Adipocyte (in vitro differentiated cells): ENCODE measurements at regions not wholly inside any gene's neighbourhood (a gene's known extent, or its start where the extent isn't known, plus 50 kb on each side); places are given as distances from the start of the nearest gene placed in this dataset.
"Not testable (repeated sequence)": the region's sequence is repeated elsewhere in the genome, so short reads cannot be mapped to it uniquely, and the experiment has no call there.

Experiments used
- DNase-seq: peaks from one replicate; pipeline ENCODE4 v3.0.0-alpha.2; 2015; ENCODE audit warnings: low read depth
- H3K27me3 ChIP-seq: replicated peaks from 2 replicates; pipeline ENCODE4 v1.7.0; 2013; ENCODE audit warnings: mild to moderate bottlenecking, low read length, moderate library complexity; ENCODE audit not compliant: control insufficient read depth, insufficient read depth
- H3K36me3 ChIP-seq: 2 replicates; pipeline ENCODE4 v1.7.0; 2013; ENCODE audit warnings: low read length, mild to moderate bottlenecking, moderate library complexity; ENCODE audit not compliant: control insufficient read depth, insufficient read depth, severe bottlenecking
- H3K4me1 ChIP-seq: 2 replicates; pipeline ENCODE4 v1.7.0; 2013; ENCODE audit warnings: mild to moderate bottlenecking, low read length, moderate library complexity; ENCODE audit not compliant: control insufficient read depth, insufficient read depth
- H3K4me3 ChIP-seq: 2 replicates; pipeline ENCODE4 v1.7.0; 2013; ENCODE audit warnings: mild to moderate bottlenecking, low read length, moderate library complexity
- H3K9ac ChIP-seq: 2 replicates; pipeline ENCODE4 v1.7.0; 2013; ENCODE audit warnings: mild to moderate bottlenecking, low read length, moderate library complexity
- H3K9me3 ChIP-seq: 2 replicates; pipeline ENCODE4 v1.7.0; 2013; ENCODE audit warnings: mild to moderate bottlenecking, low read length, moderate library complexity; ENCODE audit not compliant: control insufficient read depth

DNA sequence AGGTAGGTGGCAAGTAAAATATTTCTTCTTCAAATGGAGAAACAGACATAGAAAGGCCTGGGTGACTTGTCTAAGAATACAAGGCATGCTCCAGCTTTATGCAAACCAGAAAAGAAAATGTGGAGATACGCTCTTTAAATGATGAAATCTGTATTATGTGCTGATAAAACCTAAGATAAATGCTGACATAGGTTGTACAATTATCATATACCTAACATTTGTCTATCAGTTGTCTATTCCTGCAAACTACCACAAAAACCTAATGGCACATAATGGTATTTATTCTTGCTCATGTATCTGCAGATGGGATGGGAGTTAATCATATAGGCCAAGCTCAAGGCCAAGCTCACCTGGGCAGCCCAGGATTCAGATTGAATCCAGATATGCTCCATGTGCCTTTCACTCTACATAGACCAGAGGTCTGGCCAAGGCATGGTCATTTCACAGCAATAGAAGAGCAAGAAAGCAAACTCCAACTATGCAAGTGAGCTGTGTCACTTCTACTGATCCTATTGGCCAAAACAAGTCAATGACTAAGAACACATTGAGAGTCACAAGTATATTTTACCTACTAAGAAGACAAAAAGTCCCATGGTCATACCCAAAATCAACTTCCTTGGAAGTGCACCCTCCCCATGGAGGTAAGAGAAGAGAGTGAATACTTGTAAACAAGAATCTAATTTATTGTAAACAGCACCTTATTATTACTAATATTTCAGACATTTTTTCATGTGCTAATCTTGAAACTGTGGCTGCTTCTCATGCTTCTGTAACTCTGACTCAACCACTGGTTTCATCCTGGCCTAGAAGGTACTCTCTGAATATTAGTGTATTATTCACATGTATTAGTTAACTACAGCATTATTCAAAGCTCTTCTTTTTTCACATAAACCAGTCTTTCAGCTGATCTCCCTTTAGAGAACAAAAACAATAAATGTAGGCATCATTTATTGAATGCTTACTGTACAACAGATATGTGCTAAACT lies 270.7 kb upstream of the SOX9 start:
- DNase-seq, result no peak
- H3K9ac ChIP-seq, result no peak overlapping the region
- no peaks in the 10 kb centered on the region for H3K36me3 ChIP-seq
- no peaks in the 10 kb centered on the region for H3K27me3 ChIP-seq
- no peaks in the 10 kb centered on the region for H3K9me3 ChIP-seq
- H3K4me3 ChIP-seq, result no peak overlapping the region
- peaks cover 3% of the 10 kb centered on the region for H3K4me1 ChIP-seq

DNA sequence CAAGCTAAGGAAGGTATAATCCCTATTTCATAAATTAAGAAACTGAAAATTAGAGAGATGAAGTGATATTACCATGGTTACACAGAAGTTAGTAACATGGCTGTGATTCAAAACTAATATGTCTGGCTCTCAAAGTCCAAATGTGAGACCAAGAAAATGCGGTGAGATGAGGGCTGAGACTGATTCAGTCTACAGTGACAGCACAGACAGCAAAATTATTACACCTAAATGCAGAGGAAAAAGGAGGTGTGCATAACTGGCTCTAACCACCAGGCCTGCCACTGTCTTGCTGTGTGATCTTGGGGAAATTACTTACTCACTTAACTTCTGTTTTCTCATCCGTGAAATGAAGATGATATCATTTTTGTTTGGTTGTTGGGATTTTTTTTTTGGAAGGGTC lies 270.0 kb upstream of the SOX9 start:
- H3K4me3 ChIP-seq, result no peak overlapping the region
- no peak for DNase-seq

DNA sequence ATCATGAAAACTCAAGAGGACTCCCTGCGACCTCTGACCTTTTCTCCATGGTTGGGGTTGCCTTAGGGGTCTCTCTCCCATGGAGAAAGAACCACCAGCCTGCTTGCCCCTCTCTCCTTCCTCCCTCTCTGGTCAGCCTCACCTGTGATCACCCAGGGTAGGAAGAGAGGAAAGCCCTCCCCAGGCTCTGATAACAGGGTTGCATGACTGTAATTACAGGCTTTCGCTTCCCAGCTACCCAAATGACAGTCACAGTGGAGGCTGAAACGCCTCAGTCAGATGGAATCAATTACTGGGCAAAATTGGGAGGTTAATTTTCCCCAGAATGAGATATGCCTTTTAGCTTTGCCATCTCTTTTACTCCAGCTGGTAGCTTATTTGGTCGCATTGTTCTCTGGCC lies 265.8 kb upstream of the SOX9 start:
- Histone ChIP-seq H3K9ac (no peak overlapping the region), H3K36me3 (no peaks in the 10 kb centered on the region), H3K27me3 (no peaks in the 10 kb centered on the region), H3K4me1 (no peaks in the 10 kb centered on the region), H3K9me3 (no peaks in the 10 kb centered on the region), H3K4me3 (no peak overlapping the region)
- no peak for DNase-seq

More for the DNA sequence above, 270.0 kb upstream of the SOX9 start:
- H3K9ac ChIP-seq, result no peak overlapping the region
- no peaks in the 10 kb centered on the region for H3K4me1 ChIP-seq
- H3K36me3 ChIP-seq, result no peaks in the 10 kb centered on the region
- H3K9me3 ChIP-seq, result no peaks in the 10 kb centered on the region
- no peaks in the 10 kb centered on the region for H3K27me3 ChIP-seq

DNA sequence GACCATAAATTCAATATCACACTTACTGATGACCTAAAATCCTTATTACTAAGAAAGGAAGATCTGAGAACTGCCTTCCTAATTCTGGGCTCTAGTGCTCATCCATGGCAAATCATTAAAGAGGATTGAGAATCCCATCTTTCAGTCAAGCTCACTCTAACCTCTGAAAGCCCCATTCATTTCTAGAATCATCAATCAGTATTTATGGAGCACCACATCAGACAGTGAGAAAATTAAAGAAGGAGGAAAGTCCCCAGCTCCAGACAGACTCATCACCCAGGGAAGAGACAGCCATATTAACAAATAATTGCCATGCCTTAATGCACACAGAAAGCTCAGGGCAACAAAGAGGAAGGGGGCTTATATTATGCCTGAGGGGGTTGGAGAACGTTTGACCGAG lies 256.1 kb upstream of the SOX9 start:
- no peaks in the 10 kb centered on the region for H3K36me3 ChIP-seq
- no peak overlapping the region for H3K4me3 ChIP-seq
- H3K4me1 ChIP-seq, result no peaks in the 10 kb centered on the region
- H3K9ac ChIP-seq, result no peak overlapping the region
- H3K27me3 ChIP-seq, result no peaks in the 10 kb centered on the region
- no peaks in the 10 kb centered on the region for H3K9me3 ChIP-seq
- DNase-seq, result no peak

DNA sequence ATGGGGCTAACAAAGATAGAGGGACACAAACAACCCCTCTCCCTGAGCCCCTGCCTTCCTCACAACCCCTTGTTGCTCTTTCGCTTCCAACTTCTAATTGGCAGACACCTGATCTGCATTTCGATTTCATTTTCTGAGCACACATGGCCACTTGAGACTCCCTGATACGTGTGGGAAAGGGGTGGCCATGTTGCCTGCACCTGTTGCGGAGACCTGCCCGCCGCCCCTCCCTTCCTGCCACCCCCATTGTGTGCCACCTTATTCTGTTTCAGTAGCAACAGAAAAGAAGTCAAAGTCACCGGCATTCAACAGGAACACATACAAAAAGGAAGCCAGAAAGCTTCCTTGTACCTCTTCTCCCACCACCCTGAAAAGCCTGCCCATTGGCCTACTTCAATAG lies 254.7 kb upstream of the SOX9 start:
- H3K27me3 ChIP-seq, result peaks cover 4% of the 10 kb centered on the region
- no peaks in the 10 kb centered on the region for H3K9me3 ChIP-seq
- no peak overlapping the region for H3K9ac ChIP-seq
- no peaks in the 10 kb centered on the region for H3K36me3 ChIP-seq
- no peaks in the 10 kb centered on the region for H3K4me1 ChIP-seq
- DNase-seq, result no peak
- no peak overlapping the region for H3K4me3 ChIP-seq

DNA sequence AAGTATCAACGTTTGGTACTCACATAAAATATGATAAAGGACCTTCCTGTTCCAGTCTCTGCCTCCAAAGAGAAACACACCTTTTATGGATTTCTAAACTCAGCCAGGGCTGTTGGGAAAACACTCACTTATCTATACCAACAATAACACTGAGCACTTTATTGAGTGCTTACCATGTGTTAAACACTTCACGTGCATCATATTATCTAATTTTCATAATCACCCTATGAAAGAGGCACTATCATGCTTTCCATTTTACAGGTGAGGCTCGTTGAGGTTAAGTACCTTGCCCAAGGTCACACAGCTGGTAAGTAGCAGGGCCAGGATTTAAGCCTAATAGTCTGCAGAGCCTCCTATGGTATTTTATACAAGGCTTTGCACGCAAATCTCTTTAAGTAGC lies 251.5 kb upstream of the SOX9 start:
- DNase-seq, result no peak
- Histone ChIP-seq H3K27me3 (peaks cover 4% of the 10 kb centered on the region), H3K9ac (no peak overlapping the region), H3K4me3 (no peak overlapping the region), H3K4me1 (no peaks in the 10 kb centered on the region), H3K36me3 (no peaks in the 10 kb centered on the region), H3K9me3 (peaks cover 4% of the 10 kb centered on the region)

DNA sequence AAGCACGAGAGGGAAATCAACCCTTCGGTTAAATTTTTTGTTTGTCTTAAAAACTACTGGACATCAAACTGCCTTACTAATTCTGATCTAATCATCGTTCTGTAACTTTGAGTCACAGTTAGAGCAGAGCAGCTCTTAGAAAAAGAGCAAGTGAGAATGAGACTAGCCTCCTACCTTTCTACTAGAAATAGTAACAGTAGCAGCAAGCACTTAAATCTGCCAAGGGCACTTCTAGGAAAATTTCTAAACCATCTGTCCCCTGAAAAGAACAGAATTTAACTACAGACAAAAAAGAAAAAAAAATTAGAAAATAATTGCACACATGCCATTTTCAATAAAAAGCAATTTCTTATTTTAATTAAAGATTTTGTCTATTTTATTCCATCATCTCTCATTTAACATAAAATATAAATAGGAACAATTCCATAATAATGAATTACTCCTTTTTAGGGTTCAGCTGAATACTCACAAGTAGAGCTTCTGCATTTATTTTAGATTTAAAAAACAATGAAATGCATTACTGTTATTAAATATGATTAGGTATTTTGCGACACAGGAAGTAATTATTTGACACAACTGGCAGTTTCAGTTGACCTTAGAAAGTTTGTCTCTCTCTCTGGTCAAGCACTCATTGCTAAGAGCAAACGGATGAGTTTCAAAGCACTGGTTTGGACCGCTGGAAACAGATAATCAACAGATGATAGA lies 250.8 kb upstream of the SOX9 start:
- no peak for DNase-seq
- H3K27me3 ChIP-seq, result peaks cover 4% of the 10 kb centered on the region
- no peaks in the 10 kb centered on the region for H3K36me3 ChIP-seq
- no peaks in the 10 kb centered on the region for H3K4me1 ChIP-seq
- no peak overlapping the region for H3K4me3 ChIP-seq
- H3K9ac ChIP-seq, result no peak overlapping the region
- peaks cover 4% of the 10 kb centered on the region for H3K9me3 ChIP-seq

DNA sequence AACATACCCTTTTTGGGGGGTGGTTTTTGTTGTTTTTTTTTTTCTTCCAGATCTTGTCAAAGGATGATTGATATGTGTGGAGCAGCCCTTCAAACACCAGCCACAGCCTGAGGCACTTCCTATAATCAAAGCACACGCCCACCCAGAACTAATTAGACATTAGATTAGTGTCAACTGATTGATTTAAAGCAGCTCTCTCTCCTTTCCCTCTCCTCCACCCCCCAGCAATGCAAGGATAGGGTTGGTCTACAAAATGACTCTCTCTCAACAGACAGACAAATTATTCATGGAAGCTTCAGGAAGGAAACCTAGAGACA lies 250.3 kb upstream of the SOX9 start:
- H3K27me3 ChIP-seq, result peaks cover 4% of the 10 kb centered on the region
- H3K9ac ChIP-seq, result no peak overlapping the region
- H3K4me1 ChIP-seq, result no peaks in the 10 kb centered on the region
- no peaks in the 10 kb centered on the region for H3K36me3 ChIP-seq
- DNase-seq, result no peak
- H3K4me3 ChIP-seq, result no peak overlapping the region
- H3K9me3 ChIP-seq, result peaks cover 4% of the 10 kb centered on the region

DNA sequence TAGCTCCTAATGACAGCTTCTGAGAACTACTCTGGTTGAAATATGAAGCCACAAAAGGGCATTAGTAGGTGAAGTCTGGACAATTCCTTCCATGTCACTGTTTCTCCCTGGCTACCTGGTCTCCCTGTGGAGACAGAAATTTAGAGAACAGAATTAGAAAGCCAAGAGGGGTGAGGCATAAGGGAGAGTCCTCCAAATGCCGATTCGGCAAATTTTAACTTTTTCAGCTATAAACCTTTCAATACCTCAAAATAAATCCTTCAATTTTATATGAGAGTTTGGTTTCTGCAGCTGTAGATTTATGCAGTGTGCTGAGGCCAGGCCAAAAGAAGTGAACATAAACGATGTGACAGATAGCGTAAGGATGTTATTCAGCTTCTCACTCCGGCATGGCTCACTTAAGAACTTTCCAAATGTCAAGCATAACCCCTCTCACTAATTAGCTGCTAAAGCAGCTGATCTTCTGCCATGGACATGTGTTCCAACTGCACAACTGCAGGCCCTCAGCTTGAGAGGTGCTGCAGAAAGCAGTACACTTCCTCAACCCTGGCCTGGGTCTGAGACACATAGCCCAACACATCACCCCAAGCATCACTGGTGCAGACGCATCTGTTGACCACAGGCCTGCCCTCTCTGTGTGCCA lies 247.9 kb upstream of the SOX9 start:
- Histone ChIP-seq H3K9me3 (peaks cover 4% of the 10 kb centered on the region), H3K36me3 (no peaks in the 10 kb centered on the region), H3K27me3 (peaks cover 4% of the 10 kb centered on the region), H3K4me1 (no peaks in the 10 kb centered on the region), H3K4me3 (no peak overlapping the region), H3K9ac (no peak overlapping the region)
- no peak for DNase-seq

DNA sequence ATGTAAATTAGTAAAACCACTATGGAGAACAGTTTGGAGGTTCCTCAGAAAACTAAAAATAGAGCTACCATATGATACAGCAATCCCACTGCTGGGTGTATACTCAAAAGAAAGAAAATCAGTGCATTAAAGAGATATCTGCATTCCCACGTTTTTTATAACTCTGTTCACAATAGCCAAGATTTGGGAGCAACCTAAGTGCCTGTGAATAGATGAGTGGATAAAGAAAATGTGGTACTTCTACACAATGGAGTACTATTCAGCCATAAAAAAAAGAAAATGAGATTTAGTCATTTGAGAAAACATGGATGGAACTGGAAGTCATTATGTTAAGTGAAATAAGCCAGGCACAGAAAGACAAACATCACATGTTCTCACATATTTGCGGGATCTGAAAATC lies 246.0 kb upstream of the SOX9 start:
- H3K4me1 ChIP-seq, H3K9ac ChIP-seq, H3K4me3 ChIP-seq, H3K9me3 ChIP-seq, DNase-seq, H3K27me3 ChIP-seq, H3K36me3 ChIP-seq: not testable (repeated sequence)

DNA sequence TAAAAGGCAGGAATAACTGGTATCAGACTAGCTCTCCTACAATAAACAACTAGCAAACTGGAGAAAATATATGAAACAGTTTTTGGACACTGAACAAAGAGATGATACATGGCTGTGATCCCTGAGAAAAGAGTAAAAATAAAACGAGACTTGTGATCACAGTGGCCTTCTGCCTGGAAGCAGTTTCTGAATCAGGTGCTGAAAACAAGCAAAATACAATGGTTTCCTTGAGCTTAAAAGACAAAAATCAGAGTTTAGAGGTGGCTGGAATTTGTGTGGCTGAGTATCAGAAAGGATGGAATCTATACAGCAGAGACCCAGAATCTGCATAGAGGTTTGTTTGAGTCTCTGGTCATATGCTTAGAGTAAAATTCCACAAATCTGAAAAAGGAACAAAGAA lies 242.5 kb upstream of the SOX9 start:
- Histone ChIP-seq H3K27me3 (no peaks in the 10 kb centered on the region), H3K9me3 (peaks cover 4% of the 10 kb centered on the region), H3K36me3 (no peaks in the 10 kb centered on the region), H3K4me1 (no peaks in the 10 kb centered on the region), H3K4me3 (no peak overlapping the region), H3K9ac (no peak overlapping the region)
- no peak for DNase-seq
